HL-60 (cell line): ENCODE measurements at regions not wholly inside any gene's neighbourhood (a gene's known extent, or its start where the extent isn't known, plus 50 kb on each side); places are given as distances from the start of the nearest gene placed in this dataset.
"Not testable (repeated sequence)": the region's sequence is repeated elsewhere in the genome, so short reads cannot be mapped to it uniquely, and the experiment has no call there.

Experiments
- GABPA ChIP-seq: IDR thresholded peaks from 2 replicates; pipeline ENCODE4 v1.6.1; 2012; ENCODE audit warnings: low read depth
- POLR2AphosphoS5 ChIP-seq: IDR thresholded peaks from 2 replicates; pipeline ENCODE4 v1.6.1; 2012; ENCODE audit warnings: low read depth
- SPI1 ChIP-seq: IDR thresholded peaks from 2 replicates; pipeline ENCODE4 v1.6.1; 2012; ENCODE audit warnings: low read depth, mild to moderate bottlenecking, borderline replicate concordance
- TF ChIP-seq, protein P1 (sequence below): IDR thresholded peaks from one replicate; pipeline ENCODE4 v1.5.1; 2011; ENCODE audit warnings: low read length, control low read depth, inconsistent platforms; ENCODE audit not compliant: insufficient read depth
- TF ChIP-seq, protein P2 (sequence below): IDR thresholded peaks from 2 replicates; pipeline ENCODE4 v1.6.1; 2012; ENCODE audit warnings: low read depth; ENCODE audit not compliant: insufficient replicate concordance

DNA sequence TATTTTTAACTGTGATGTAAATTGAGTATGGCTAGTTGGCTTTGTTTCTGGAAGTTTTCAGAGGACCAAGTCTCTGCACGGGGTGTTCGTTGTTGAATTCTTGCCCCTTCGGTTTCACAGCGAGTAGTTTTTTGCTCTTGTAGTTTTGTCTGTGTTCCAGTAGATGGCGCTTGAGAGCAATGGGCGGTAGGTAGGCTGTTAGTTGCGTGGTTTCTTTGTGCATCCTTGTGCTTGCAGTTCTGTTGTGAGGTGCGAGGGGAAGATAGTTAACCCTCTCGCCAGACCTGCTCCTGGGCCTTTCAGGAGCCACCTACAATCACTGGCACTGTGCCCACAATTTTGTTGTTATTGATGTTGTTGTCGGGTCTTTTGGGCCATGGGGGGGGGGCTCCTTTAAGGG is 118.1 kb downstream of the SPIN4 start:
- TF ChIP-seq, protein P1, sequence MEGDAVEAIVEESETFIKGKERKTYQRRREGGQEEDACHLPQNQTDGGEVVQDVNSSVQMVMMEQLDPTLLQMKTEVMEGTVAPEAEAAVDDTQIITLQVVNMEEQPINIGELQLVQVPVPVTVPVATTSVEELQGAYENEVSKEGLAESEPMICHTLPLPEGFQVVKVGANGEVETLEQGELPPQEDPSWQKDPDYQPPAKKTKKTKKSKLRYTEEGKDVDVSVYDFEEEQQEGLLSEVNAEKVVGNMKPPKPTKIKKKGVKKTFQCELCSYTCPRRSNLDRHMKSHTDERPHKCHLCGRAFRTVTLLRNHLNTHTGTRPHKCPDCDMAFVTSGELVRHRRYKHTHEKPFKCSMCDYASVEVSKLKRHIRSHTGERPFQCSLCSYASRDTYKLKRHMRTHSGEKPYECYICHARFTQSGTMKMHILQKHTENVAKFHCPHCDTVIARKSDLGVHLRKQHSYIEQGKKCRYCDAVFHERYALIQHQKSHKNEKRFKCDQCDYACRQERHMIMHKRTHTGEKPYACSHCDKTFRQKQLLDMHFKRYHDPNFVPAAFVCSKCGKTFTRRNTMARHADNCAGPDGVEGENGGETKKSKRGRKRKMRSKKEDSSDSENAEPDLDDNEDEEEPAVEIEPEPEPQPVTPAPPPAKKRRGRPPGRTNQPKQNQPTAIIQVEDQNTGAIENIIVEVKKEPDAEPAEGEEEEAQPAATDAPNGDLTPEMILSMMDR = not testable (repeated sequence)
- TF ChIP-seq, protein P2, sequence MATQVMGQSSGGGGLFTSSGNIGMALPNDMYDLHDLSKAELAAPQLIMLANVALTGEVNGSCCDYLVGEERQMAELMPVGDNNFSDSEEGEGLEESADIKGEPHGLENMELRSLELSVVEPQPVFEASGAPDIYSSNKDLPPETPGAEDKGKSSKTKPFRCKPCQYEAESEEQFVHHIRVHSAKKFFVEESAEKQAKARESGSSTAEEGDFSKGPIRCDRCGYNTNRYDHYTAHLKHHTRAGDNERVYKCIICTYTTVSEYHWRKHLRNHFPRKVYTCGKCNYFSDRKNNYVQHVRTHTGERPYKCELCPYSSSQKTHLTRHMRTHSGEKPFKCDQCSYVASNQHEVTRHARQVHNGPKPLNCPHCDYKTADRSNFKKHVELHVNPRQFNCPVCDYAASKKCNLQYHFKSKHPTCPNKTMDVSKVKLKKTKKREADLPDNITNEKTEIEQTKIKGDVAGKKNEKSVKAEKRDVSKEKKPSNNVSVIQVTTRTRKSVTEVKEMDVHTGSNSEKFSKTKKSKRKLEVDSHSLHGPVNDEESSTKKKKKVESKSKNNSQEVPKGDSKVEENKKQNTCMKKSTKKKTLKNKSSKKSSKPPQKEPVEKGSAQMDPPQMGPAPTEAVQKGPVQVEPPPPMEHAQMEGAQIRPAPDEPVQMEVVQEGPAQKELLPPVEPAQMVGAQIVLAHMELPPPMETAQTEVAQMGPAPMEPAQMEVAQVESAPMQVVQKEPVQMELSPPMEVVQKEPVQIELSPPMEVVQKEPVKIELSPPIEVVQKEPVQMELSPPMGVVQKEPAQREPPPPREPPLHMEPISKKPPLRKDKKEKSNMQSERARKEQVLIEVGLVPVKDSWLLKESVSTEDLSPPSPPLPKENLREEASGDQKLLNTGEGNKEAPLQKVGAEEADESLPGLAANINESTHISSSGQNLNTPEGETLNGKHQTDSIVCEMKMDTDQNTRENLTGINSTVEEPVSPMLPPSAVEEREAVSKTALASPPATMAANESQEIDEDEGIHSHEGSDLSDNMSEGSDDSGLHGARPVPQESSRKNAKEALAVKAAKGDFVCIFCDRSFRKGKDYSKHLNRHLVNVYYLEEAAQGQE = not testable (repeated sequence)
- not testable (repeated sequence) for TF ChIP-seq POLR2AphosphoS5, GABPA, SPI1
